Type B pancreatic cell (in vitro differentiated cells): ENCODE measurements at regions not wholly inside any gene's neighbourhood (a gene's known extent, or its start where the extent isn't known, plus 50 kb on each side); places are given as distances from the start of the nearest gene placed in this dataset.

Experiments used
- DNase-seq: peaks from one replicate; pipeline ENCODE4 v3.0.0; 2021; ENCODE audit warnings: mixed read lengths; ENCODE audit not compliant: unreplicated experiment; ENCODE audit errors: extremely low spot score
- H3K27ac Mint-ChIP-seq: 2 replicates; pipeline ENCODE4 v1.8.0; 2021; ENCODE audit warnings: mild to moderate bottlenecking, mixed read lengths
- H3K27me3 Mint-ChIP-seq: 2 replicates; pipeline ENCODE4 v1.8.0; 2021; ENCODE audit warnings: mixed read lengths
- H3K36me3 Mint-ChIP-seq: 2 replicates; pipeline ENCODE4 v1.8.0; 2021; ENCODE audit warnings: mixed read lengths
- H3K4me1 Mint-ChIP-seq: one replicate; pipeline ENCODE4 v1.8.0; 2021; ENCODE audit warnings: mixed read lengths; ENCODE audit not compliant: unreplicated experiment
- H3K4me3 Mint-ChIP-seq: 2 replicates; pipeline ENCODE4 v1.8.0; 2021; ENCODE audit warnings: mild to moderate bottlenecking, mixed read lengths
- H3K9me3 Mint-ChIP-seq: 2 replicates; pipeline ENCODE4 v1.8.0; 2021; ENCODE audit warnings: mixed read lengths
- TF ChIP-seq, protein P1 (sequence below): fragments of 200-600 bp; sonication (generic); conservative IDR thresholded peaks from 2 replicates; pipeline ENCODE4 v1.5.0; 2021; ENCODE audit warnings: antibody characterized with exemption, mild to moderate bottlenecking

DNA sequence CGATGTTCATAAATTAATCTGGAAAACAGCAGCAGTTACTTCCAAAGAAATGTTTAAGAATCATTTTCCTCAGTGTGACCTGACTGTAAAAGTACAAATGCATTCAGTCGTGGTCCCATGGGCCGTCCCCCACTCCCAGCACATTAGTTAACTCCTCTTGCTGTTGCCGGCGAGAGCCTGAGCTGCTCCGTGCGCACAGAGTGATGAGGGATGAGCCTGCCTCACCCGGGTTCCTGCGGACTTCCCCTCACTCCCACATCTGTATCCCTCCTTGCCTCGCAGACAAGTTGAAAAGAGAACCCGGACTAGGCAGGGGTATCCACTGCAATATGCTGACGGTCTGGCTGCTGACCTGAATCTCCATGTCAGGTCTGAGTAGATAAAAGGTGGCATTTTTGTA, 861.7 kb upstream of the NR2F2 start:
- Mint-ChIP-seq H3K27ac (no peak overlapping the region), H3K4me3 (peak overlapping the region; percentile 27), H3K9me3 (no peaks in the 10 kb centered on the region), H3K36me3 (no peaks in the 10 kb centered on the region), H3K4me1 (peaks cover 34% of the 10 kb centered on the region), H3K27me3 (no peaks in the 10 kb centered on the region)
- DNase-seq, result no peak
- TF ChIP-seq, protein P1, sequence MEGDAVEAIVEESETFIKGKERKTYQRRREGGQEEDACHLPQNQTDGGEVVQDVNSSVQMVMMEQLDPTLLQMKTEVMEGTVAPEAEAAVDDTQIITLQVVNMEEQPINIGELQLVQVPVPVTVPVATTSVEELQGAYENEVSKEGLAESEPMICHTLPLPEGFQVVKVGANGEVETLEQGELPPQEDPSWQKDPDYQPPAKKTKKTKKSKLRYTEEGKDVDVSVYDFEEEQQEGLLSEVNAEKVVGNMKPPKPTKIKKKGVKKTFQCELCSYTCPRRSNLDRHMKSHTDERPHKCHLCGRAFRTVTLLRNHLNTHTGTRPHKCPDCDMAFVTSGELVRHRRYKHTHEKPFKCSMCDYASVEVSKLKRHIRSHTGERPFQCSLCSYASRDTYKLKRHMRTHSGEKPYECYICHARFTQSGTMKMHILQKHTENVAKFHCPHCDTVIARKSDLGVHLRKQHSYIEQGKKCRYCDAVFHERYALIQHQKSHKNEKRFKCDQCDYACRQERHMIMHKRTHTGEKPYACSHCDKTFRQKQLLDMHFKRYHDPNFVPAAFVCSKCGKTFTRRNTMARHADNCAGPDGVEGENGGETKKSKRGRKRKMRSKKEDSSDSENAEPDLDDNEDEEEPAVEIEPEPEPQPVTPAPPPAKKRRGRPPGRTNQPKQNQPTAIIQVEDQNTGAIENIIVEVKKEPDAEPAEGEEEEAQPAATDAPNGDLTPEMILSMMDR, result no peak

DNA sequence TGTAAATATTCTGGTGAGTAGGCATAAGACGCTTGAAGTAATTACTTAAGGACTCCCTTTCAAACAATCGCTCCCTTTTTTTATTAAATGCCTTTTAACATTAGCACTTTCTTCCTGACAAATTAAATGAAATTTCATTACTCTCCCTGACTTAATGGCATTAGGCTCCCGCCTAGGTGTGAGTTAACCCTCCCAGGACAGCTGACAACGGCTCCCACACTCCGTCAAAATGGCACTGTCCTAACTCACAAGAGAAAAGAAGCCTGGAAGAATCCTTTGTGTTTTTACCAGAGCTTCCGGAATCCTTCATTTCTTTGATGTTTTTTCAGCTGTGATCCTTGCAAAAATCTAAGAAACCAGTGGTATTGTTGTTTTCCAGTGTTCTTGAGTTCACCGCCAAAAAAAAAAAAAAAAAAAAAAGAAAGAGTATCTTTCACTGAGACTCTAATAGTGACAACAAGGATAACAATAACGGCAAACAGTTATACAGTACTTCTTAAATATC, 861.0 kb upstream of the NR2F2 start:
- DNase-seq, result no peak
- H3K4me3 Mint-ChIP-seq, result no peak overlapping the region
- TF ChIP-seq, protein P1, result no peak
- H3K9me3 Mint-ChIP-seq, result no peaks in the 10 kb centered on the region
- peaks cover 30% of the 10 kb centered on the region for H3K4me1 Mint-ChIP-seq
- H3K27me3 Mint-ChIP-seq, result no peaks in the 10 kb centered on the region
- H3K27ac Mint-ChIP-seq, result no peak overlapping the region
- H3K36me3 Mint-ChIP-seq, result no peaks in the 10 kb centered on the region

DNA sequence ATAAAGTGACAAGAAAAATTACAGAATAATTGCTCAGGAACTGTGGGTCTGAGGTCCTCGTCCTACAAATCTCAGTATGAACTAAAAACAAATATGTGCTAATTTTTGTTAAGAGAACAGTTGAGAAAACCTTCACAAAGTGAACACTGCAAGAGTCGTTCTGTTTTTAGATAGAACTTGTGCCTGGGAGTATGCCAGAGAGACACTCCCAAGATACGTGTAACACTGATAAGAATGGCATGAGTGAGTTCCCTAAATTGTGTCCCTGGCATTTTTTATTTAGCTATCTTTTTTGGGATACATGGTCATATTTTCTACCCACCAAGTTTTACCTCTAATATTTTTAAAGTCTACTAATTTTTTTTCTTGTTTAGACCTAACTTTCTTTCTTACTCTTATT, 860.0 kb upstream of the NR2F2 start:
- Mint-ChIP-seq H3K36me3 (no peaks in the 10 kb centered on the region), H3K27ac (no peak overlapping the region), H3K4me3 (no peak overlapping the region), H3K9me3 (no peaks in the 10 kb centered on the region), H3K27me3 (no peaks in the 10 kb centered on the region), H3K4me1 (peaks cover 28% of the 10 kb centered on the region)
- no peak for DNase-seq
- TF ChIP-seq, protein P1, result no peak

DNA sequence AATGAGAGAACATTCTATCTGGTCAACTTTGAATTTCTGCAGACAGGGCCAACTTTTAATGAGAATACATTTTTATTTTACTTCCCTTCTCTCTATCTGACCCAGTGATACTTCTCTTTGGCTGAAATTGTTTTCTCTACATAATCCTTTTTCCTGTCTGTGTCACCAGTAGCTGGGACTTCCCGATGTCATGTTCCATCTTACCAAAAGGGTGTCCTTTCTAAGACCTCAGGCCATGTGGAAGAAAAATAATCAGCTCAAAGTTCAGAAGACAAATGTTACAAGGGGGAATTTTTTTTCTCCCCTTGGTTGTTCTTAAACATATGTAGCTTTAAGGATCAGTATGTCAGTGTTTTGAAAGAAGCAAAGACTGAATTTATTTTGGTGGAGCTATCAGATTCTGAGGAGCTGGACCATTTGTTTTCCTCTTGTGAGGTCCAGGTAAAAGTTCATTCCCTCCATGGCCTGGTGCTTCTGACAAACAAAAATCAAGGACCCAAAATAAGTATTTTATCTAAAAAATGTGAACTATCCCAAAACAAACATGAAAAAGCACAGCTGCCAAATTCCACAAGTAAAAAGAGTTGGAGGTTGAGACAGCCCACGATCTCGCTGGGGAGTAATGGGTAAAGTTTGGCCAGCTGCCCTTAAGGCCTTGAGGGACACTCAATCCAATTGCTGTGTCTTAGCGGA, 859.4 kb upstream of the NR2F2 start:
- Mint-ChIP-seq H3K9me3 (no peaks in the 10 kb centered on the region), H3K27me3 (no peaks in the 10 kb centered on the region), H3K4me3 (no peak overlapping the region), H3K36me3 (no peaks in the 10 kb centered on the region), H3K4me1 (peaks cover 28% of the 10 kb centered on the region), H3K27ac (no peak overlapping the region)
- TF ChIP-seq, protein P1, result no peak
- DNase-seq, result no peak

DNA sequence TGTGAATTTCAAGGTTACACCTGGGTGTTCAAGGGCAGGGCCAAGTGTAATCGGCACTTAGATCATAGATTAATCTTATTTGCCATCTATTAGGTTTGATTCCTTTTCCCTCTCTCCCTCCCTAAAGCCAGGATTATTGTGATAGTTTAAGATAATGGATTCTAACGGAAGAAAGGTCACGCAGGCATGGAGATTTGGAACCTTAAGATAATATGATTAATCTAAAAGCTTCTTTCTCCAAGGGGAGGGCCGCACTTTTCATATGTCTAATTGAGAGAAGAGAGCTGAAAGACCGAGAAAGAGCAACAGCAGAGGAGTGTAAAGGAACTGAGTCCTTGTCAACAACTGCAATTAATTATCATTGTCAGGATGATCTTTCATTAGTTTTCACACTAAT, 858.8 kb upstream of the NR2F2 start:
- Mint-ChIP-seq H3K27ac (no peak overlapping the region), H3K9me3 (no peaks in the 10 kb centered on the region), H3K36me3 (no peaks in the 10 kb centered on the region), H3K4me1 (peaks cover 28% of the 10 kb centered on the region), H3K4me3 (no peak overlapping the region), H3K27me3 (no peaks in the 10 kb centered on the region)
- TF ChIP-seq, protein P1, result no peak
- no peak for DNase-seq
